VCaP (cell line): ENCODE measurements at regions not wholly inside any gene's neighbourhood (a gene's known extent, or its start where the extent isn't known, plus 50 kb on each side); places are given as distances from the start of the nearest gene placed in this dataset.

Experiments used
- H3K27ac ChIP-seq: fragments of 450-650 bp; 2 replicates; pipeline ENCODE4 v1.5.1; 2017
- TF ChIP-seq, protein P1 (sequence below): fragments of 450-650 bp; conservative IDR thresholded peaks from 2 replicates; pipeline ENCODE4 v1.5.1; 2017; ENCODE audit warnings: mild to moderate bottlenecking, moderate library complexity

DNA sequence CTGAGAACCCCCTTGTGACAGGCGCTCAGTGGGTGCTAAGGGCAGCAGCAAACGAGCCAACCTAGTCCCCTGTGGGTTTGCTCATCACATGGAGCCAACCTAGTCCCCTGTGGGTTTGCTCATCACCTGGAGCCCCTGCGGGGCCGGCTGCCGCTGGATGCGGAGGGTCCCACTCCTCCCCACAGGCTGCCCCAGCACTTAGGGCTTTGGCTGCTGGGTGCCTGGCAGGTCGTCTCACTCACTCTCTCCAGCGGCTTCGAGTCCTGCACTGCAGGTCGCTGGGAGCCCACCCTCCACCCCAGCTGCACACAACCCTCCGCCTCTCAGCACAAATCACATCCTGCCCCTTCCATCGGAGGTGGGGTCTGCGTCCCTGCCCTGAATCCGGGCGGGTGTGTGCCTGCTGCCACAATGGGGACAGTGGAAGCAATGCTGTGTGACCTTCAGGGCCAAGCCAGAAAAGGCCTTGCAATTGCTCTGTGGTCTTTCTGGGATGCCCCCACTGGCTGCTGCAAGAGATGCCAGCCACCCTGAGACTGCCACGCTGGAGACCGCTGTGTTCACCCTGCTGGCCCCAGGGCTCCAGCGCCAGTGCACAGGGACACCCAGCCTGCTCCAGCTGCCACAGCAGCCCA, 248.1 kb upstream of the SALL3 start:
- TF ChIP-seq, protein P1, sequence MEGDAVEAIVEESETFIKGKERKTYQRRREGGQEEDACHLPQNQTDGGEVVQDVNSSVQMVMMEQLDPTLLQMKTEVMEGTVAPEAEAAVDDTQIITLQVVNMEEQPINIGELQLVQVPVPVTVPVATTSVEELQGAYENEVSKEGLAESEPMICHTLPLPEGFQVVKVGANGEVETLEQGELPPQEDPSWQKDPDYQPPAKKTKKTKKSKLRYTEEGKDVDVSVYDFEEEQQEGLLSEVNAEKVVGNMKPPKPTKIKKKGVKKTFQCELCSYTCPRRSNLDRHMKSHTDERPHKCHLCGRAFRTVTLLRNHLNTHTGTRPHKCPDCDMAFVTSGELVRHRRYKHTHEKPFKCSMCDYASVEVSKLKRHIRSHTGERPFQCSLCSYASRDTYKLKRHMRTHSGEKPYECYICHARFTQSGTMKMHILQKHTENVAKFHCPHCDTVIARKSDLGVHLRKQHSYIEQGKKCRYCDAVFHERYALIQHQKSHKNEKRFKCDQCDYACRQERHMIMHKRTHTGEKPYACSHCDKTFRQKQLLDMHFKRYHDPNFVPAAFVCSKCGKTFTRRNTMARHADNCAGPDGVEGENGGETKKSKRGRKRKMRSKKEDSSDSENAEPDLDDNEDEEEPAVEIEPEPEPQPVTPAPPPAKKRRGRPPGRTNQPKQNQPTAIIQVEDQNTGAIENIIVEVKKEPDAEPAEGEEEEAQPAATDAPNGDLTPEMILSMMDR = no peak
- H3K27ac ChIP-seq = no peak overlapping the region

DNA sequence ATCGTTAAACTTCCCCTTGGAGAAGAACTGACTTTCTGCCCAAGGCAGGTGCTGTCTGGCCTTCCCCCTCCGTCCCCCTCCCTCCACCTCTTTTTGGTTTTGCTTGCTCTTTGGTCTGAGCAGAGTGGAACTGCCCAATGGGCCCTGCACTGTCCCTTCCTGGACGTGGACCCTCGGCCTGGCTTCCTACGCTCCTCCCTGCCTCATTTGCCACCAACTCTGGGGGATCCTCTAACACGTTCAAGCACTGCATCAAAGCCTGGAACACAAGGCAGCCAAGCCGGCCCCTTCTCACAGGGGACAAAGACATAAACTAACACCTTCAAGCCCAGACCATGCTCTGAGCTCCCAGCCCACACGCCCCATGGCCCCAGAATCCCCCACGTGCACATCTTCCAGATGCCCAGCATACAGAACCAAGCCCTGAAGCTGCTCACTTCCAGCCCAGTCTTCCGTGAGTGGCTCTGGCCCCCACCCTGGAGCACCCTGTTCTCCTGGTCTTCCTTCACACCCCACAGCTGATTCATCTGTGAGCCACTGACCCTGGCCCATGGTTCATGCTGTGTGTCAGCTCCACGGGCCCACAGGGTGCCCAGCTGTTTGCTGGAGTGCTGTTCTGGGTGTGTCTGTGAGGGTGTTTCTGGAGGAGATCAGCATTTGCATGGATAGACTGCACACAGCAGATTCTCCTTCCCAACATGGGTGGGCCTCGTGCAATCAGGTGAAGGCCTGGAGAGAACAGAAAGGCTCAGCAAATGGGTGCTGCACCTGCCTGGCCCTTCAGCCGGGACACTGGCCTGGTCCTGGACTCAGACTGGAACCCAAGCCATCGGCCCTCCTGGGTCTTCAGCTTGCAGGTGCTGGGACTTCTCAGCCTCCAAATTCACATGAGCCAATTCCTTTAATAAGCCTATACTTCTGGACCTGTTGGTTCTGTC, 247.1 kb upstream of the SALL3 start:
- H3K27ac ChIP-seq = no peak overlapping the region
- TF ChIP-seq, protein P1 = no peak

DNA sequence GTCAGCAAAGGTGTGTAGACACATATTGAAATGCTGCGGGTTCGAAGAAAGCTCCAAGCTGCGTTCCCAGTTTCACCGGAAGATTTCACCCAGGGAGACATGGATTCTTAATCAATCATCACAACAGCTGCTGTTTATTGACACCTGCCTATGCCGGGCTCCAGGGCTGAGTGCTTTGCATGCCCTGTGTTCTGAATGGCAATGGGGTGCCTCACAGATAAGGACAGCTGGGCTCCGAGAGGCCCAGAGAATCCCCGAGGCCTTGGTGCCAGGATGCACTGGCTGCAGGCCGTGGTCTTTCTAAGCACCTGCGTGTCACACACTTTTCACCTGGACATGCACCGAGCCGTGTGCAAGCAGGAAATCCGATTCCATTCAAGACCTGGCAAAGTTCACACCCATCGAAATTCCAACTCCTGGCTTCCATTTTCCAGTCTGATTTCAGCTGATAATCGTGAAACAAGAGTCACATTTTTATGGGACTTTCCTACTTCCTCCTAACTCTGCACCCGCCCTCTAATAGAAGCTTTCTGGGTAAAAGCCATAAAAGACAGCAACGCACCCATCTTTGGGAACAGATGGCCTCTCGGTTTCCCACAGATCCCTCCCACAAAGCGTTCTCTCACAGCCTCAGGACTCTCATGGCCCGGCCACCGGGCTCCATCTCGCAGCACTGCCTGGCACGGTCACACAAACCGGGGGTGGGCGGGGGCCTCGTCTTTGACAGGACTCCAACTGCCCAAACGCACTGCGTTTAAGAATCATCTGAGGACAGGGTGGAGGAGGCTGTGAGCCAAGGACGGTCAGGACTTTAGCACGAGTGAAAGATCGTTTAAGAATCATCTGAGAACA, 245.6 kb upstream of the SALL3 start:
- TF ChIP-seq, protein P1 = no peak
- H3K27ac ChIP-seq = no peak overlapping the region

DNA sequence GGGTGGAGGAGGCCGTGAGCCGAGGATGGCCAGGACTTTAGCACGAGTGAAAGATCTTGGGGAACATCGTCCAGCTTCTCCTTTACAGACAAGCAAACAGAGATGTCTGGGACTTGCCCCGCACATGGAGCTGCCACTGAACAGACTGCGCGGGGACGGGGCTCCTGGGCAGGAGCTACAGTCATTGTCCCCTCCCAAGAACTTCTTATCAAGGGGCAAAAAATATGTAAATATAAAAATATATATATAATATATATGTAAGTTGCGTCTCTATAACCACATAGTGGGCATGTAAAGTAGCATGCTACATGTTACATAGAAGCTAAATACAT, 245.0 kb upstream of the SALL3 start:
- TF ChIP-seq, protein P1 = no peak

DNA sequence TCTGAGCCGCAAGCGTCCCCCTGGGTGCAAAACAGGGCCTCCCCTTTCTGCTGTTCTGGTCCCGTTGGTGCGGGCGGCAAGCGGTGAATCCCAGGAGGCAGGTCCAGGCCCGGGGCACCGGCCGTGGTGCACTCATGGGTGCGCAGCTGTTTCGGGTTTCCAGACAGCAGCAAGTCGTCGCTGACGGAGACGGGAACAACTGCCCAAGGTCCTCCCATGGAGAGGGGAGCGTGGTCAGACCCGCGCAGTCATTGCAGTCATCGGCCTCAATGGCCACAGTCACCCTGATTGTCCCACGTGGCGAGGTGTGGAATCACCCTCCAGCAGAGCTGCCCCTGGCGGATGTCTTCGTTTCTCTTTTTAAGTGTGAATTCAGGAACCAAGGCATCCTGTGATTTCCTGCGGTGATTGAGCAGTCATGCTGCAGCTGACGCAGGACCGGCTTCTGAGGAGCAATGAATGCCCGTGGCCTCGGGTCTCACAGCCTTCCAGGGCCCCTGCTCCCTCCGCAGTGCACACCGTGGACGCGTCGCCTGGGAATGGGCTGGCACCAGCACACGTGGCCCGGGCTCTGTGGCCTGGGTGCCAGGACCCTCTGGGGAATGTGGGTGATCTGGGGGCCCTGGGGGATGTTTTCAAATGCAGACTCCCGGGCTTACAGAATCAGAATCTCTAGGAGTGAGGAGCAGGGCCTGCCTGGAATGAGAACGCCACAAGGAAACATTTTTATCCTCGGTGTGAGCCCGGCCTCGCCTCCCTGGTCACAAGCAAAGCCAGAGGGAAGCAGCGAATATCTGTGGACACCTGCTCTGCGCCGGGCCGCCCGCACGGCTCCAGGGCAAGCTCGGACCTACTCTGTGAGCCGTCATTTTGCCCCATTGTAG, 244.2 kb upstream of the SALL3 start:
- TF ChIP-seq, protein P1 = no peak
- peak overlapping the region; percentile 59 for H3K27ac ChIP-seq

More for the DNA sequence above, 245.0 kb upstream of the SALL3 start:
- H3K27ac ChIP-seq = no peak overlapping the region

DNA sequence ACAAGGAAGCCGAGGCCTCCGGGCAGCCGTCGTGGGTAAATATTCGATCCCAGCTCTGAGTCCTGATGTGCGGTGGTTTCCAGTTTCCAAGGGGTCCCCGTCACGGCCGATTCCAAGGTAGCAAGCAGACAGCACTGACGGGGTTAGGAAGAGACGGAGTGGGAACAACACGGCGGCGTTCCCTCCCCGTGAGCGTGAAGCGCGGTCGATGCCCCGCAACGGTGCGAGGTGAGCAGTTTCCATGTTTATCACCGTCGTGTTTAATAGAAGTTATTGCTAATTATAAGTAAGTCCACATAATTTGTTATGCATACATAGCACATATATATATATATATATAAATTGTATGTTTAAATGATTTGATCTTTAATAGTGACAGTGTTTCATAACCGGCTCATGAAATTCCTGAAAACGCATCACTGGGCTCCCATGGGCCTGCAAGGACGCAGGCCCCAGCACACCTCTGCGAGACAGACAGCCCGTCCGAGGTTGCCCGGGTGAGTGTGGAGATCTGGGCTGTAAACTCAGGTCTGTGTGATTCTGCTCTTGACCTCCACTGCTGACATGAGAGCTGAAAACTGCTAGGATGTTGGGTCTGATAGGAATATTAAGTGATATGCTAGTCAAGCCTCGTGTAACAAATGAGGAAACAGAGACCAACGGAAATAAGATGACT, 243.5 kb upstream of the SALL3 start:
- TF ChIP-seq, protein P1 = no peak
- H3K27ac ChIP-seq = peak overlapping the region; percentile 59
